Stimulated activated memory B cell treated with anti-CD40 and anti-IgM and Interleukin-4, amounts not matched to agents 10 μg/mL and 1 μg/mL and 100 μg/mL, for 72 hours (primary cell): ENCODE measurements at regions not wholly inside any gene's neighbourhood (a gene's known extent, or its start where the extent isn't known, plus 50 kb on each side); places are given as distances from the start of the nearest gene placed in this dataset.

Experiments
- ATAC-seq: fragments of 150-1000 bp; cut with Tn5 transposase; 2 replicates; pipeline ENCODE4 v1.10.0; 2021
- H3K27ac Mint-ChIP-seq: one replicate; pipeline ENCODE4 v1.8.0; 2022; ENCODE audit warnings: mild to moderate bottlenecking, mixed read lengths
- H3K27me3 Mint-ChIP-seq: one replicate; pipeline ENCODE4 v1.8.0; 2022; ENCODE audit warnings: mixed read lengths
- H3K36me3 Mint-ChIP-seq: one replicate; pipeline ENCODE4 v1.8.0; 2022; ENCODE audit warnings: mixed read lengths
- H3K4me1 Mint-ChIP-seq: one replicate; pipeline ENCODE4 v1.8.0; 2022; ENCODE audit warnings: mixed read lengths
- H3K4me3 Mint-ChIP-seq: one replicate; pipeline ENCODE4 v1.8.0; 2022; ENCODE audit warnings: mild to moderate bottlenecking, moderate library complexity, mixed read lengths
- H3K9me3 Mint-ChIP-seq: one replicate; pipeline ENCODE4 v1.8.0; 2022; ENCODE audit warnings: mixed read lengths

- Mint-ChIP-seq H3K36me3 (no peaks in the 10 kb centered on the region), H3K27me3 (peaks cover 44% of the 10 kb centered on the region), H3K9me3 (no peaks in the 10 kb centered on the region), H3K27ac (no peak overlapping the region), H3K4me1 (no peaks in the 10 kb centered on the region), H3K4me3 (no peak overlapping the region)
- no peak for ATAC-seq
Measured at GRCh38 chr12:125245581-125246557, 180.6 kb downstream of the AACS start.

GRCh38 chr12:125247477-125247876, 182.2 kb downstream of the AACS start:
- no peak for ATAC-seq

GRCh38 chr12:125249066-125249824, 184.0 kb downstream of the AACS start:
- H3K36me3 Mint-ChIP-seq = no peaks in the 10 kb centered on the region
- no peak overlapping the region for H3K4me3 Mint-ChIP-seq
- no peaks in the 10 kb centered on the region for H3K4me1 Mint-ChIP-seq
- H3K9me3 Mint-ChIP-seq = no peaks in the 10 kb centered on the region
- no peak overlapping the region for H3K27ac Mint-ChIP-seq
- ATAC-seq = no peak
- peaks cover 42% of the 10 kb centered on the region for H3K27me3 Mint-ChIP-seq

More at GRCh38 chr12:125247477-125247876, 182.2 kb downstream of the AACS start:
- no peaks in the 10 kb centered on the region for H3K4me1 Mint-ChIP-seq
- no peak overlapping the region for H3K27ac Mint-ChIP-seq
- H3K36me3 Mint-ChIP-seq = no peaks in the 10 kb centered on the region
- H3K4me3 Mint-ChIP-seq = no peak overlapping the region
- peaks cover 38% of the 10 kb centered on the region for H3K27me3 Mint-ChIP-seq
- H3K9me3 Mint-ChIP-seq = no peaks in the 10 kb centered on the region

GRCh38 chr12:125249932-125250331, 184.7 kb downstream of the AACS start:
- Mint-ChIP-seq H3K27ac (no peak overlapping the region), H3K9me3 (no peaks in the 10 kb centered on the region), H3K27me3 (peaks cover 38% of the 10 kb centered on the region), H3K4me1 (no peaks in the 10 kb centered on the region), H3K36me3 (no peaks in the 10 kb centered on the region), H3K4me3 (no peak overlapping the region)
- no peak for ATAC-seq

- no peak for ATAC-seq
- H3K4me3 Mint-ChIP-seq = no peak overlapping the region
- H3K4me1 Mint-ChIP-seq = no peaks in the 10 kb centered on the region
- H3K27ac Mint-ChIP-seq = no peak overlapping the region
- peaks cover 4% of the 10 kb centered on the region for H3K9me3 Mint-ChIP-seq
- H3K27me3 Mint-ChIP-seq = peaks cover 32% of the 10 kb centered on the region
- no peaks in the 10 kb centered on the region for H3K36me3 Mint-ChIP-seq
Measured at GRCh38 chr12:125254236-125254635, 189.0 kb downstream of the AACS start.

GRCh38 chr12:125254856-125255255, 189.6 kb downstream of the AACS start:
- ATAC-seq = no peak
- no peak overlapping the region for H3K27ac Mint-ChIP-seq

GRCh38 chr12:125255935-125256633, 190.8 kb downstream of the AACS start:
- no peak for ATAC-seq
- Mint-ChIP-seq H3K4me1 (no peaks in the 10 kb centered on the region), H3K36me3 (no peaks in the 10 kb centered on the region), H3K27ac (no peak overlapping the region), H3K4me3 (no peak overlapping the region), H3K27me3 (peaks cover 22% of the 10 kb centered on the region), H3K9me3 (peaks cover 4% of the 10 kb centered on the region)

More at GRCh38 chr12:125254856-125255255, 189.6 kb downstream of the AACS start:
- no peaks in the 10 kb centered on the region for H3K4me1 Mint-ChIP-seq
- peaks cover 32% of the 10 kb centered on the region for H3K27me3 Mint-ChIP-seq
- no peak overlapping the region for H3K4me3 Mint-ChIP-seq
- H3K9me3 Mint-ChIP-seq = peaks cover 4% of the 10 kb centered on the region
- no peaks in the 10 kb centered on the region for H3K36me3 Mint-ChIP-seq

- no peaks in the 10 kb centered on the region for H3K4me1 Mint-ChIP-seq
- peaks cover 22% of the 10 kb centered on the region for H3K27me3 Mint-ChIP-seq
- H3K36me3 Mint-ChIP-seq = no peaks in the 10 kb centered on the region
- no peak overlapping the region for H3K4me3 Mint-ChIP-seq
- H3K9me3 Mint-ChIP-seq = peaks cover 4% of the 10 kb centered on the region
- no peak for ATAC-seq
- no peak overlapping the region for H3K27ac Mint-ChIP-seq
Measured at GRCh38 chr12:125256634-125256936, 191.3 kb downstream of the AACS start.

GRCh38 chr12:125259178-125259867, 194.1 kb downstream of the AACS start:
- Mint-ChIP-seq H3K27ac (no peak overlapping the region), H3K4me1 (no peaks in the 10 kb centered on the region), H3K36me3 (no peaks in the 10 kb centered on the region), H3K27me3 (peaks cover 10% of the 10 kb centered on the region), H3K4me3 (no peak overlapping the region), H3K9me3 (peaks cover 10% of the 10 kb centered on the region)
- ATAC-seq = no peak

- Mint-ChIP-seq H3K36me3 (no peaks in the 10 kb centered on the region), H3K4me3 (no peak overlapping the region), H3K27ac (no peak overlapping the region), H3K4me1 (no peaks in the 10 kb centered on the region), H3K9me3 (peaks cover 6% of the 10 kb centered on the region), H3K27me3 (no peaks in the 10 kb centered on the region)
- no peak for ATAC-seq
Measured at GRCh38 chr12:125262851-125263250, 197.6 kb downstream of the AACS start.

GRCh38 chr12:125263385-125263784, 198.2 kb downstream of the AACS start:
- Mint-ChIP-seq H3K36me3 (no peaks in the 10 kb centered on the region), H3K27me3 (no peaks in the 10 kb centered on the region), H3K4me1 (no peaks in the 10 kb centered on the region)

GRCh38 chr12:125267114-125267513, 201.9 kb downstream of the AACS start:
- H3K36me3 Mint-ChIP-seq = no peaks in the 10 kb centered on the region
- ATAC-seq = no peak
- no peak overlapping the region for H3K4me3 Mint-ChIP-seq
- peaks cover 6% of the 10 kb centered on the region for H3K9me3 Mint-ChIP-seq
- no peaks in the 10 kb centered on the region for H3K4me1 Mint-ChIP-seq
- no peaks in the 10 kb centered on the region for H3K27me3 Mint-ChIP-seq
- H3K27ac Mint-ChIP-seq = no peak overlapping the region

More at GRCh38 chr12:125263385-125263784, 198.2 kb downstream of the AACS start:
- Mint-ChIP-seq H3K9me3 (peaks cover 6% of the 10 kb centered on the region), H3K27ac (no peak overlapping the region), H3K4me3 (no peak overlapping the region)
- ATAC-seq = no peak

- no peak overlapping the region for H3K27ac Mint-ChIP-seq
- H3K27me3 Mint-ChIP-seq = peaks cover 10% of the 10 kb centered on the region
- no peak overlapping the region for H3K4me3 Mint-ChIP-seq
- no peaks in the 10 kb centered on the region for H3K36me3 Mint-ChIP-seq
- H3K4me1 Mint-ChIP-seq = no peaks in the 10 kb centered on the region
- ATAC-seq = no peak
- no peaks in the 10 kb centered on the region for H3K9me3 Mint-ChIP-seq
Measured at GRCh38 chr12:125269276-125269675, 204.0 kb downstream of the AACS start.

- H3K4me1 Mint-ChIP-seq = no peaks in the 10 kb centered on the region
- H3K9me3 Mint-ChIP-seq = no peaks in the 10 kb centered on the region
- H3K4me3 Mint-ChIP-seq = no peak overlapping the region
- H3K36me3 Mint-ChIP-seq = no peaks in the 10 kb centered on the region
- no peak overlapping the region for H3K27ac Mint-ChIP-seq
- ATAC-seq = no peak
- H3K27me3 Mint-ChIP-seq = peaks cover 19% of the 10 kb centered on the region
Measured at GRCh38 chr12:125271892-125272291, 206.7 kb downstream of the AACS start.
